H1 (cell line): ENCODE measurements at regions not wholly inside any gene's neighbourhood (a gene's known extent, or its start where the extent isn't known, plus 50 kb on each side); places are given as distances from the start of the nearest gene placed in this dataset.

Experiments used
- CTCF ChIA-PET: fragments of 300-600 bp; sonication (Branson Sonifier 250); formaldehyde crosslinking; loops from one replicate; lab custom pipeline; 2021; ENCODE audit not compliant: partially characterized antibody; lab: Charles Lee
- POLR2A ChIA-PET: fragments of 300-600 bp; sonication (Branson Sonifier 250); formaldehyde crosslinking; loops from one replicate; lab custom pipeline; 2021; ENCODE audit warnings: inconsistent platforms; ENCODE audit not compliant: partially characterized antibody; lab: Charles Lee
- DNase-seq, 2 experiments: peaks; one replicate each; pipeline versions ENCODE4 v3.0.0 to v3.0.0-alpha.2; 2010 to 2022; ENCODE audit warnings: low spot score in 2 of 2, low read depth in 1 of 2, mixed read lengths in 1 of 2
- FAIRE-seq: peaks from 2 replicates; lab custom pipeline; 2011; peaks lifted over from hg19 to GRCh38; lab: Jason Lieb, UNC
- H2AFZ ChIP-seq: 2 replicates; pipeline ENCODE4 v1.8.1; 2012; ENCODE audit warnings: low read length, inconsistent platforms
- H2AK5ac ChIP-seq: 2 replicates; pipeline ENCODE4 v1.6.1; 2013; ENCODE audit warnings: low read depth, low read length
- H2BK120ac ChIP-seq: replicated peaks from 2 replicates; pipeline ENCODE3; 2013; ENCODE audit warnings: low read depth, low read length, inconsistent platforms
- H2BK12ac ChIP-seq: 2 replicates; pipeline ENCODE4 v1.6.1; 2013; ENCODE audit warnings: low read depth, low read length
- H2BK15ac ChIP-seq: 2 replicates; pipeline ENCODE4 v1.6.1; 2013; ENCODE audit warnings: low read length
- H2BK20ac ChIP-seq: 2 replicates; pipeline ENCODE4 v1.6.1; 2013; ENCODE audit warnings: low read length
- H2BK5ac ChIP-seq: 2 replicates; pipeline ENCODE4 v1.6.1; 2013; ENCODE audit warnings: low read depth, low read length
- H3K14ac ChIP-seq: 2 replicates; pipeline ENCODE4 v1.6.1; 2013; ENCODE audit warnings: inconsistent platforms; ENCODE audit not compliant: insufficient read length
- H3K18ac ChIP-seq: 2 replicates; pipeline ENCODE4 v1.6.1; 2013; ENCODE audit warnings: low read length; ENCODE audit errors: extremely low read depth
- H3K23ac ChIP-seq: 2 replicates; pipeline ENCODE4 v1.6.1; 2013; ENCODE audit warnings: inconsistent platforms; ENCODE audit not compliant: insufficient read length
- H3K23me2 ChIP-seq: 2 replicates; pipeline ENCODE4 v1.6.1; 2013; ENCODE audit warnings: low read depth, low read length
- H3K27ac ChIP-seq: 2 replicates; pipeline ENCODE4 v1.6.1; 2011; ENCODE audit warnings: low read depth, low read length, inconsistent platforms
- H3K27me3 ChIP-seq, 4 experiments: replicated peaks in 1 of 4; 1 replicate in 1 of 4; 2 replicates in 3 of 4; pipeline versions ENCODE4 v1.6.1 to v1.8.1; 2011 to 2013; ENCODE audit warnings: low read length in 3 of 4, mild to moderate bottlenecking in 3 of 4, inconsistent platforms in 2 of 4, mixed read lengths in 2 of 4, moderate library complexity in 1 of 4; ENCODE audit not compliant: control insufficient read depth in 3 of 4, insufficient read depth in 3 of 4; ENCODE audit errors: extremely low read depth in 1 of 4
- H3K36me3 ChIP-seq, 4 experiments: 2 replicates each; pipeline versions ENCODE4 v1.6.1 to v1.8.1; 2011 to 2013; ENCODE audit warnings: mild to moderate bottlenecking in 4 of 4, low read length in 3 of 4, moderate library complexity in 2 of 4, control low read depth in 1 of 4, inconsistent platforms in 1 of 4; ENCODE audit not compliant: insufficient read depth in 4 of 4, control insufficient read depth in 2 of 4
- H3K4ac ChIP-seq: replicated peaks from 2 replicates; pipeline ENCODE3; 2013; ENCODE audit warnings: low read length, low read depth, mixed read lengths, inconsistent platforms; ENCODE audit not compliant: insufficient read length
- H3K4me1 ChIP-seq, 4 experiments: replicated peaks in 1 of 4; 1 replicate in 1 of 4; 2 replicates in 3 of 4; pipeline versions ENCODE4 v1.6.1 to v1.8.1; 2011 to 2013; ENCODE audit warnings: low read length in 3 of 4, inconsistent platforms in 2 of 4, mixed read lengths in 1 of 4; ENCODE audit not compliant: insufficient read depth in 4 of 4, control insufficient read depth in 3 of 4
- H3K4me2 ChIP-seq, 2 experiments: 2 replicates each; pipeline versions ENCODE4 v1.6.1 to v1.8.1; 2011 to 2013; ENCODE audit warnings: low read depth in 2 of 2, low read length in 2 of 2, control low read depth in 1 of 2, inconsistent platforms in 1 of 2, mild to moderate bottlenecking in 1 of 2; ENCODE audit not compliant: insufficient read depth in 1 of 2
- H3K4me3 ChIP-seq, 4 experiments: fragments of 200-600, 300-600 bp in 1 of 4; sonication (generic), shearing (Covaris generic), sonication (Bioruptor Twin) in 1 of 4; 2 replicates each; pipeline versions ENCODE4 v1.5.1 to v1.8.1; 2011 to 2016; ENCODE audit warnings: low read length in 4 of 4, low read depth in 3 of 4, control low read depth in 2 of 4, inconsistent platforms in 2 of 4, mild to moderate bottlenecking in 2 of 4, mixed read lengths in 1 of 4, moderate library complexity in 1 of 4; ENCODE audit not compliant: insufficient read depth in 2 of 4; ENCODE audit errors: extremely low read depth in 1 of 4
- H3K56ac ChIP-seq: replicated peaks from 2 replicates; pipeline ENCODE3; 2013; ENCODE audit warnings: low read depth, mild to moderate bottlenecking, mixed read lengths, low read length, inconsistent platforms; ENCODE audit not compliant: insufficient read length
- H3K79me1 ChIP-seq: 2 replicates; pipeline ENCODE4 v1.6.1; 2013; ENCODE audit warnings: low read depth, low read length, control low read depth
- H3K79me2 ChIP-seq, 2 experiments: 2 replicates each; pipeline versions ENCODE4 v1.6.1 to v1.8.1; 2012 to 2013; ENCODE audit warnings: low read length in 2 of 2, mild to moderate bottlenecking in 2 of 2, inconsistent platforms in 1 of 2; ENCODE audit not compliant: insufficient read depth in 2 of 2, control insufficient read depth in 1 of 2
- H3K9ac ChIP-seq, 4 experiments: replicated peaks in 1 of 4; 1 replicate in 1 of 4; 2 replicates in 3 of 4; pipeline versions ENCODE4 v1.6.1 to v1.8.1; 2011 to 2013; ENCODE audit warnings: low read depth in 3 of 4, low read length in 3 of 4, control low read depth in 2 of 4, mild to moderate bottlenecking in 2 of 4, moderate library complexity in 2 of 4, inconsistent platforms in 1 of 4; ENCODE audit errors: extremely low read depth in 1 of 4
- H3K9me3 ChIP-seq, 2 experiments: 2 replicates each; pipeline versions ENCODE4 v1.6.1 to v1.8.1; 2012 to 2013; ENCODE audit warnings: mild to moderate bottlenecking in 2 of 2, moderate library complexity in 2 of 2, control low read depth in 1 of 2, inconsistent platforms in 1 of 2, low read depth in 1 of 2, low read length in 1 of 2, mixed read lengths in 1 of 2; ENCODE audit not compliant: insufficient read depth in 2 of 2
- H4K20me1 ChIP-seq, 2 experiments: replicated peaks in 1 of 2; 2 replicates each; pipeline versions ENCODE3 to v1.8.1; 2011 to 2013; ENCODE audit warnings: inconsistent platforms in 2 of 2, low read length in 2 of 2, mild to moderate bottlenecking in 1 of 2; ENCODE audit not compliant: insufficient read depth in 2 of 2, control insufficient read depth in 1 of 2
- H4K5ac ChIP-seq: 2 replicates; pipeline ENCODE4 v1.6.1; 2013; ENCODE audit warnings: low read length, low read depth, mixed read lengths, inconsistent platforms; ENCODE audit not compliant: insufficient read length
- H4K8ac ChIP-seq: 2 replicates; pipeline ENCODE4 v1.8.0; 2013; ENCODE audit warnings: mild to moderate bottlenecking, moderate library complexity, low read length, inconsistent platforms; ENCODE audit not compliant: insufficient read depth; ENCODE audit errors: extremely low read depth
- H4K91ac ChIP-seq: replicated peaks from 2 replicates; pipeline ENCODE3; 2013; ENCODE audit warnings: low read length, mixed read lengths, inconsistent platforms; ENCODE audit not compliant: insufficient read length
- BACH1 ChIP-seq: IDR thresholded peaks from 2 replicates; pipeline ENCODE4 v1.6.1; 2012; ENCODE audit warnings: low read length, improper control_type of control experiment
- CTCF ChIP-seq, 3 experiments: IDR thresholded peaks; 1 replicate in 2 of 3; 2 replicates in 1 of 3; pipeline versions ENCODE4 v1.5.1 to v1.6.1; 2011; ENCODE audit warnings: low read length in 3 of 3, mild to moderate bottlenecking in 3 of 3, inconsistent platforms in 2 of 3, low read depth in 1 of 3, moderate library complexity in 1 of 3; ENCODE audit not compliant: insufficient read depth in 1 of 3; ENCODE audit errors: control extremely low read depth in 1 of 3
- RAD21 ChIP-seq, 2 experiments: IDR thresholded peaks in 1 of 2; conservative IDR thresholded peaks in 1 of 2; 2 replicates each; pipeline ENCODE4 v1.6.1; 2011; ENCODE audit warnings: low read depth in 2 of 2, low read length in 2 of 2, improper control_type of control experiment in 1 of 2, inconsistent platforms in 1 of 2, mild to moderate bottlenecking in 1 of 2, moderate library complexity in 1 of 2
- WGBS, 2 experiments: shearing (Covaris generic) in 1 of 2; methylation state at CpG; one replicate each; pipeline versions ENCODE4 v1.1.6 to v1.1.7; 2013 to 2015; ENCODE audit warnings: low lambda C conversion rate in 2 of 2, mixed read lengths in 2 of 2, inconsistent platforms in 1 of 2, low coverage in 1 of 2, missing lambda C conversion rate in 1 of 2; ENCODE audit not compliant: insufficient replicate concordance in 2 of 2, insufficient coverage in 1 of 2, insufficient read length in 1 of 2; ENCODE audit errors: extremely low coverage in 1 of 2, missing lambda C conversion rate in 1 of 2; 5-methylcytosine and 5-hydroxymethylcytosine counted together

- ChIA-PET POLR2A (no interaction called here), CTCF (interaction anchor here (1.1 to 1.7 kb wide), 2 partner anchors 14 to 266 kb away, joined by 3 read pairs; no protein-coding TSS in a partner anchor)
- no peak overlapping the region for H3K4me2 ChIP-seq
- no peak overlapping the region for H3K14ac ChIP-seq
- H3K9ac ChIP-seq, result no peak overlapping the region
- DNase-seq (no peak), FAIRE-seq (no peak)
- no peaks in the 10 kb centered on the region for H3K79me1 ChIP-seq
- H3K79me2 ChIP-seq, result no peaks in the 10 kb centered on the region
- no peaks in the 10 kb centered on the region for H3K36me3 ChIP-seq
- H4K91ac ChIP-seq, result no peak overlapping the region
- 91% methylated on average over 2 of the region's 2 CpGs; no CpG with 5 or more reads in 1 of the 2 experiments for WGBS, 2 experiments
- H4K8ac ChIP-seq, result no peak overlapping the region
- no peak overlapping the region for H3K27ac ChIP-seq
- TF ChIP-seq RAD21 (IDR thresholded peaks at IDR 0.05 in 1 of 2, conservative IDR thresholded peaks at IDR 0.05 in 1 of 2; ENCODE audit: low read depth in 2 of 2, low read length in 2 of 2), result peak; percentile 25 to 44; a peak in 3 of 4 replicates
- no peak for TF ChIP-seq BACH1
- peak; percentile 37 to 45 (median 38) for TF ChIP-seq CTCF (IDR thresholded peaks at IDR 0.05; ENCODE audit: control extremely low read depth in 1 of 3, insufficient read depth in 1 of 3, low read depth in 1 of 3, low read length in 3 of 3)
- H4K5ac ChIP-seq, result no peak overlapping the region
- H3K18ac ChIP-seq, result no peak overlapping the region
- no peak overlapping the region for H2AK5ac ChIP-seq
- no peak overlapping the region for H3K56ac ChIP-seq
- H3K4me3 ChIP-seq, result no peak overlapping the region
- no peak overlapping the region for H2BK12ac ChIP-seq
- no peaks in the 10 kb centered on the region for H3K23me2 ChIP-seq
- H2BK120ac ChIP-seq, result no peak overlapping the region
- no peak overlapping the region for H2BK20ac ChIP-seq
- H2BK5ac ChIP-seq, result no peak overlapping the region
- no peaks in the 10 kb centered on the region for H3K27me3 ChIP-seq
- H3K23ac ChIP-seq, result no peak overlapping the region
- no peak overlapping the region for H3K4ac ChIP-seq
- H4K20me1 ChIP-seq, result no peaks in the 10 kb centered on the region
- H3K9me3 ChIP-seq, result peaks cover 4 to 5% of the 10 kb centered on the region in 2 experiments; a peak in 1 of 4 replicates
- H3K4me1 ChIP-seq, result peaks cover 0 to 3% (median 0%) of the 10 kb centered on the region in 4 experiments; a peak in 1 of 7 replicates
- H2BK15ac ChIP-seq, result no peak overlapping the region
- no peak overlapping the region for H2AFZ ChIP-seq
Observed at GRCh38 chr5:20335978-20336377, 348.0 kb upstream of the CDH18 start.
